ENCODE measurements at regions not wholly inside any gene's neighbourhood (a gene's known extent, or its start where the extent isn't known, plus 50 kb on each side); places are given as distances from the start of the nearest gene placed in this dataset.

DNA sequence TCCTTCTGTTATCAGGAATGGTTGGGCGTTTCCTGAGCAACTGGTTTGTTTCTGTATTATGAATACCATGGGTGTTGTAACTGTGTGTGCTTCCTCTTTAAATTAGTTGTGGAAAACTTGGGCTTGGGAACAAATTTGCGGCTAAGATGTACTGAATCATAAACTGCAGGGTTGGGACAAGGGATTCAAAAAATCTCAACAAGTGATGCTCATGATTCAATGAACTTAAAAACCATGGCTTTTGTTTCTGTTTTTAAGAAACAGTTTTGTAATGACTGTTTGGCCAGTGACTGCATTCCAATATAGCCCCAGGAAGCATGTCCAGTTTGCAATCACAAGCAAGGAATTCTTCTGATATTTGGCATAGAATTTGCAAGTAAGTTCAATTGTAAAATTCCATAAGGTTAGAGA is 657.5 kb upstream of the WWC1 start:
- H3K27me3 ChIP-seq (ENCODE audit: insufficient read depth, low read length): no peaks in the 10 kb centered on the region
- peak; percentile 37 for DNase-seq (ENCODE audit: insufficient read length, low spot score, missing footprints)
- H3K27ac ChIP-seq (ENCODE audit: low read depth, low read length): peak overlapping the region; percentile 86
- H3K36me3 ChIP-seq (ENCODE audit: insufficient read depth, low read length): no peaks in the 10 kb centered on the region
- H4K20me1 ChIP-seq (ENCODE audit: insufficient read depth, low read length): no peaks in the 10 kb centered on the region
- no peaks in the 10 kb centered on the region for H3K79me2 ChIP-seq (ENCODE audit: insufficient read depth, low read length)
- peak overlapping the region; percentile 54 for H3K4me2 ChIP-seq (ENCODE audit: insufficient read depth, low read length)
- H2AFZ ChIP-seq (ENCODE audit: low read length): no peak overlapping the region
- peaks cover 29% of the 10 kb centered on the region for H3K4me1 ChIP-seq (ENCODE audit: insufficient read depth, low read length)
- no peak overlapping the region for H3K4me3 ChIP-seq (ENCODE audit: insufficient read depth, low read length)
- TF ChIP-seq, protein P1, sequence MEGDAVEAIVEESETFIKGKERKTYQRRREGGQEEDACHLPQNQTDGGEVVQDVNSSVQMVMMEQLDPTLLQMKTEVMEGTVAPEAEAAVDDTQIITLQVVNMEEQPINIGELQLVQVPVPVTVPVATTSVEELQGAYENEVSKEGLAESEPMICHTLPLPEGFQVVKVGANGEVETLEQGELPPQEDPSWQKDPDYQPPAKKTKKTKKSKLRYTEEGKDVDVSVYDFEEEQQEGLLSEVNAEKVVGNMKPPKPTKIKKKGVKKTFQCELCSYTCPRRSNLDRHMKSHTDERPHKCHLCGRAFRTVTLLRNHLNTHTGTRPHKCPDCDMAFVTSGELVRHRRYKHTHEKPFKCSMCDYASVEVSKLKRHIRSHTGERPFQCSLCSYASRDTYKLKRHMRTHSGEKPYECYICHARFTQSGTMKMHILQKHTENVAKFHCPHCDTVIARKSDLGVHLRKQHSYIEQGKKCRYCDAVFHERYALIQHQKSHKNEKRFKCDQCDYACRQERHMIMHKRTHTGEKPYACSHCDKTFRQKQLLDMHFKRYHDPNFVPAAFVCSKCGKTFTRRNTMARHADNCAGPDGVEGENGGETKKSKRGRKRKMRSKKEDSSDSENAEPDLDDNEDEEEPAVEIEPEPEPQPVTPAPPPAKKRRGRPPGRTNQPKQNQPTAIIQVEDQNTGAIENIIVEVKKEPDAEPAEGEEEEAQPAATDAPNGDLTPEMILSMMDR (IDR thresholded peaks at IDR 0.05; ENCODE audit: extremely low read depth, low read depth, low read length): no peak
- H3K9me3 ChIP-seq (ENCODE audit: low read depth, low read length): no peaks in the 10 kb centered on the region

DNA sequence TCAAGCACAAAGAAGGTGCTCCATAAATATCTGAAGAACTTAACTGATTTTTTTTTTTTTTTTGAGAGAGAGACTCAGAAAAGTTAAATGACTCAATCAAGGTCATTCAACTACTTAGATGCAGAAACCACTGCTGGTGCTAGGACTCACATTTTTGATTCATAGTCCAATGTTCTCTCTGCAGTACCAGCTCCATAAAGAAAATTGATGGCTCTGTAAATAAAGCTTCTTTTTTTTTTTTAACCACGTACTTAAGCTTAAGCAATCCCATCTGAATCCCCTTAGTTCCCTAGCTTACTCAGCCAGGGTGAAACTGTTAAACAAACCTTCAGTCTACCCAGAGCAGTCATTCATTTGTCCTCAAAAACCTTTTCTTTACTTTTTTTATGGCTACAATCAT is 657.0 kb upstream of the WWC1 start:
- no peaks in the 10 kb centered on the region for H3K36me3 ChIP-seq (ENCODE audit: insufficient read depth, low read length)
- peak; percentile 58 for DNase-seq (ENCODE audit: insufficient read length, low spot score, missing footprints)
- H3K27me3 ChIP-seq (ENCODE audit: insufficient read depth, low read length): no peaks in the 10 kb centered on the region
- no peaks in the 10 kb centered on the region for H4K20me1 ChIP-seq (ENCODE audit: insufficient read depth, low read length)
- peaks cover 34% of the 10 kb centered on the region for H3K4me1 ChIP-seq (ENCODE audit: insufficient read depth, low read length)
- H3K4me2 ChIP-seq (ENCODE audit: insufficient read depth, low read length): peak overlapping the region; percentile 54
- H3K27ac ChIP-seq (ENCODE audit: low read depth, low read length): peak overlapping the region; percentile 86
- H3K4me3 ChIP-seq (ENCODE audit: insufficient read depth, low read length): no peak overlapping the region
- H3K9me3 ChIP-seq (ENCODE audit: low read depth, low read length): no peaks in the 10 kb centered on the region
- H3K79me2 ChIP-seq (ENCODE audit: insufficient read depth, low read length): no peaks in the 10 kb centered on the region
- H2AFZ ChIP-seq (ENCODE audit: low read length): no peak overlapping the region
- TF ChIP-seq, protein P1 (IDR thresholded peaks at IDR 0.05; ENCODE audit: extremely low read depth, low read depth, low read length): no peak

DNA sequence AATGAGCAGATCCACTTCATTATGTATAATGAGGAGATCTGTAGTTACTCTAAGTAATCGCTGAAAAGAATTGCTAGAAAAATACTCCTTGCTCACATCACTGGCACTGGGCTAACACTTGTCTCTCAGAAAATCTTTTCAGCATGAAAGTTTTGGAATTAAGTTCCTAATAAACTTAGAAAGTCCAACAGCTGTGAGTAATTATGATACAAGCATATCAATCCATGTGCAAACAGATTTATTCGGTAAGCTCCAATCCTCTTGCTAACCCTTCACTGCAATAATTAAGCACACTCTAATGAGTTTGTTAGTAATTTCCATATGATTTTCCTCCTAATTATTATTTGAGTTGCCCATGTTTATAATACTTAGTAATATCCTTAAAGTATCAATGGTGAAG is 652.6 kb upstream of the WWC1 start:
- H3K27ac ChIP-seq (ENCODE audit: low read depth, low read length): peak overlapping the region; percentile 86
- H3K4me2 ChIP-seq (ENCODE audit: insufficient read depth, low read length): no peak overlapping the region
- no peaks in the 10 kb centered on the region for H3K9me3 ChIP-seq (ENCODE audit: low read depth, low read length)

DNA sequence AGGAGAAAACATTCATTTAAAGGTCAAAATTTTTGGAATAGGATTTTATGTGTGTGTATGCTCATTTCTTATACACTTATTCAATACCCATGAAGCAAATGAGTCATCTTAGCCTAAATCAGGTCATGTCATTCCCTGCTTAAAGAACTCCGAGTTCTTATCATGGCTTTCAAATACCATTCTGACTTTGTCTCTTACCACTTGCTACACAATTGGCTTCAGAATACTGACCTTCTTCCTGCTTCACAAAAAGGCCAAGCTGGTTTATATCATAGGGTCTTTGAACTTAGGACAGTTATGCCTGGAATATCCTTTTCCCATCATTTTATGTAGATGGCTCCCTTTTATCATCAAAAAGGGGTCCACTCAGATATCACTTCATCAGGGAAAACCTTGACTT is 652.2 kb upstream of the WWC1 start:
- Histone ChIP-seq H3K27ac (ENCODE audit: low read depth, low read length) (peak overlapping the region; percentile 86), H3K4me2 (ENCODE audit: insufficient read depth, low read length) (peak overlapping the region; percentile 26), H3K36me3 (ENCODE audit: insufficient read depth, low read length) (no peaks in the 10 kb centered on the region), H3K4me3 (ENCODE audit: insufficient read depth, low read length) (no peak overlapping the region), H3K27me3 (ENCODE audit: insufficient read depth, low read length) (no peaks in the 10 kb centered on the region), H3K4me1 (ENCODE audit: insufficient read depth, low read length) (peaks cover 55% of the 10 kb centered on the region), H3K9me3 (ENCODE audit: low read depth, low read length) (no peaks in the 10 kb centered on the region), H2AFZ (ENCODE audit: low read length) (peak overlapping the region; percentile 17), H4K20me1 (ENCODE audit: insufficient read depth, low read length) (no peaks in the 10 kb centered on the region), H3K79me2 (ENCODE audit: insufficient read depth, low read length) (no peaks in the 10 kb centered on the region)
- TF ChIP-seq, protein P1 (IDR thresholded peaks at IDR 0.05; ENCODE audit: extremely low read depth, low read depth, low read length): no peak
- DNase-seq (ENCODE audit: insufficient read length, low spot score, missing footprints): peak; percentile 26

More for the DNA sequence above, 652.6 kb upstream of the WWC1 start:
- H3K4me1 ChIP-seq (ENCODE audit: insufficient read depth, low read length): peaks cover 54% of the 10 kb centered on the region
- no peaks in the 10 kb centered on the region for H4K20me1 ChIP-seq (ENCODE audit: insufficient read depth, low read length)
- no peaks in the 10 kb centered on the region for H3K27me3 ChIP-seq (ENCODE audit: insufficient read depth, low read length)
- H3K4me3 ChIP-seq (ENCODE audit: insufficient read depth, low read length): no peak overlapping the region
- no peaks in the 10 kb centered on the region for H3K36me3 ChIP-seq (ENCODE audit: insufficient read depth, low read length)
- H3K79me2 ChIP-seq (ENCODE audit: insufficient read depth, low read length): no peaks in the 10 kb centered on the region
- no peak overlapping the region for H2AFZ ChIP-seq (ENCODE audit: low read length)
- TF ChIP-seq, protein P1 (IDR thresholded peaks at IDR 0.05; ENCODE audit: extremely low read depth, low read depth, low read length): no peak
- DNase-seq (ENCODE audit: insufficient read length, low spot score, missing footprints): no peak
